ENCODE measurements at regions not wholly inside any gene's neighbourhood (a gene's known extent, or its start where the extent isn't known, plus 50 kb on each side); places are given as distances from the start of the nearest gene placed in this dataset.

GRCh38 chr4:43411226-43411625 lies 518.7 kb downstream of the GRXCR1 start:
- no peak overlapping the region for H3K27ac ChIP-seq (ENCODE audit: low read depth in 1 of 2, low read length in 1 of 2)
- H3K27me3 ChIP-seq (ENCODE audit: control insufficient read depth in 3 of 3, insufficient read depth in 3 of 3, low read length in 2 of 3), result no peaks in the 10 kb centered on the region
- no peak for ATAC-seq (ENCODE audit: insufficient read depth, low FRiP score)
- DNase-seq, result no peak
- peaks cover 0 to 5% (median 0%) of the 10 kb centered on the region in 4 donors for H3K9me3 ChIP-seq (ENCODE audit: control insufficient read depth in 4 of 4, insufficient read depth in 3 of 4, low read length in 3 of 4)
- TF ChIP-seq CTCF (IDR thresholded peaks at IDR 0.05; ENCODE audit: control extremely low read depth, extremely low read depth), result no peak
- no peak overlapping the region for H3K4me3 ChIP-seq
- H3K9ac ChIP-seq (ENCODE audit: insufficient read depth in 1 of 2, low read length in 2 of 2), result no peak overlapping the region
- H3K4me1 ChIP-seq (ENCODE audit: control insufficient read depth in 5 of 5, insufficient read depth in 5 of 5, low read length in 5 of 5), result no peaks in the 10 kb centered on the region
- H3K36me3 ChIP-seq (ENCODE audit: control insufficient read depth in 4 of 4, insufficient read depth in 4 of 4, low read length in 4 of 4), result no peaks in the 10 kb centered on the region

GRCh38 chr4:43423276-43423675 lies 530.8 kb downstream of the GRXCR1 start:
- no peak for TF ChIP-seq CTCF (IDR thresholded peaks at IDR 0.05; ENCODE audit: control extremely low read depth, extremely low read depth)
- Histone ChIP-seq H3K4me1 (ENCODE audit: control insufficient read depth in 5 of 5, insufficient read depth in 5 of 5, low read length in 5 of 5) (no peaks in the 10 kb centered on the region), H3K4me3 (no peak overlapping the region), H3K9ac (ENCODE audit: insufficient read depth in 1 of 2, low read length in 2 of 2) (no peak overlapping the region), H3K36me3 (ENCODE audit: control insufficient read depth in 4 of 4, insufficient read depth in 4 of 4, low read length in 4 of 4) (no peaks in the 10 kb centered on the region), H3K9me3 (ENCODE audit: control insufficient read depth in 4 of 4, insufficient read depth in 3 of 4, low read length in 3 of 4) (peaks cover 0 to 2% (median 0%) of the 10 kb centered on the region in 4 donors), H3K27ac (ENCODE audit: low read depth in 1 of 2, low read length in 1 of 2) (no peak overlapping the region), H3K27me3 (ENCODE audit: control insufficient read depth in 3 of 3, insufficient read depth in 3 of 3, low read length in 2 of 3) (no peaks in the 10 kb centered on the region)
- WGBS, 2 donors, result 65 to 80% methylated on average over 1 of the region's 1 CpG
- ATAC-seq (ENCODE audit: insufficient read depth, low FRiP score) (no peak), DNase-seq (no peak)

- no peaks in the 10 kb centered on the region for H3K36me3 ChIP-seq (ENCODE audit: control insufficient read depth in 4 of 4, insufficient read depth in 4 of 4, low read length in 4 of 4)
- H3K4me1 ChIP-seq (ENCODE audit: control insufficient read depth in 5 of 5, insufficient read depth in 5 of 5, low read length in 5 of 5), result no peaks in the 10 kb centered on the region
- no peak overlapping the region for H3K9ac ChIP-seq (ENCODE audit: insufficient read depth in 1 of 2, low read length in 2 of 2)
- H3K27me3 ChIP-seq (ENCODE audit: control insufficient read depth in 3 of 3, insufficient read depth in 3 of 3, low read length in 2 of 3), result no peaks in the 10 kb centered on the region
- TF ChIP-seq CTCF (IDR thresholded peaks at IDR 0.05; ENCODE audit: control extremely low read depth, extremely low read depth), result no peak
- no peak overlapping the region for H3K4me3 ChIP-seq
- H3K9me3 ChIP-seq (ENCODE audit: control insufficient read depth in 4 of 4, insufficient read depth in 3 of 4, low read length in 3 of 4), result no peaks in the 10 kb centered on the region
- WGBS, 2 donors, result 87 to 95% methylated on average over 1 of the region's 1 CpG
- ATAC-seq (ENCODE audit: insufficient read depth, low FRiP score) (no peak), DNase-seq (no peak)
- H3K27ac ChIP-seq (ENCODE audit: low read depth in 1 of 2, low read length in 1 of 2), result no peak overlapping the region
Measured at GRCh38 chr4:43425206-43425605, 532.7 kb downstream of the GRXCR1 start.

GRCh38 chr4:43435291-43435690 lies 542.8 kb downstream of the GRXCR1 start:
- TF ChIP-seq CTCF (IDR thresholded peaks at IDR 0.05; ENCODE audit: control extremely low read depth, extremely low read depth), result no peak
- Histone ChIP-seq H3K27me3 (ENCODE audit: control insufficient read depth in 3 of 3, insufficient read depth in 3 of 3, low read length in 2 of 3) (no peaks in the 10 kb centered on the region), H3K4me1 (ENCODE audit: control insufficient read depth in 5 of 5, insufficient read depth in 5 of 5, low read length in 5 of 5) (no peaks in the 10 kb centered on the region), H3K9me3 (ENCODE audit: control insufficient read depth in 4 of 4, insufficient read depth in 3 of 4, low read length in 3 of 4) (peaks cover 0 to 6% (median 0%) of the 10 kb centered on the region in 4 donors), H3K36me3 (ENCODE audit: control insufficient read depth in 4 of 4, insufficient read depth in 4 of 4, low read length in 4 of 4) (no peaks in the 10 kb centered on the region), H3K9ac (ENCODE audit: insufficient read depth in 1 of 2, low read length in 2 of 2) (no peak overlapping the region), H3K4me3 (no peak overlapping the region), H3K27ac (ENCODE audit: low read depth in 1 of 2, low read length in 1 of 2) (no peak overlapping the region)
- 75 to 85% methylated on average over 1 of the region's 1 CpG for WGBS, 2 donors
- ATAC-seq (ENCODE audit: insufficient read depth, low FRiP score) (no peak), DNase-seq (no peak)

Measured in lung (tissue), 11 donors.